SU-DHL-6 (cell line): ENCODE measurements at regions not wholly inside any gene's neighbourhood (a gene's known extent, or its start where the extent isn't known, plus 50 kb on each side); places are given as distances from the start of the nearest gene placed in this dataset.

Source experiments
- EZH2phosphoT487 ChIP-seq: fragments of 200-600 bp; sonication (generic), shearing (Covaris generic); conservative IDR thresholded peaks from 2 replicates; pipeline ENCODE4 v1.6.1; 2018; ENCODE audit warnings: mild to moderate bottlenecking, antibody characterized with exemption, low read length, moderate library complexity, mixed read lengths
- TF ChIP-seq, protein P1 (sequence below): fragments of 200-600 bp; sonication (generic); IDR thresholded peaks from one replicate; pipeline ENCODE4 v1.5.1; 2017; ENCODE audit warnings: antibody characterized with exemption, mild to moderate bottlenecking, low read length, moderate library complexity; ENCODE audit not compliant: insufficient read depth, poor library complexity, severe bottlenecking

DNA sequence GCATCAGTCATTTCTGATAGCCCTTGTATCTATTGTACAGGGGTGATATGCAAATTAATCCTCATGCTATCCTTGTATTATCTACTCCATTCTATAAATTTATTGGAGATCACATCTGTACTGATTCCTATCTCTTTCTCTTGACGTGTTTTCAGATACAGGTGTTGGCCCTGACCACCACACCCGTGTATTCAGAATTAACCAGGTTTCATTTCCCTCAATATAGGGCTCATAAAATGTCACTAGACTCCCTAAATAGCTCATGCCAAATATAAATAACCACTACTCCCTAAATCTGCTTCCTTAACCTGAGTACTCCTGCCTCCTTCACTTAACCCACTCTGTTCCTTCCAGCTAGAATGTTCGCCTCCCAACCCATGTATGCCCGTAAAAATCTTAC is 522.8 kb upstream of the KLF4 start:
- TF ChIP-seq, protein P1, sequence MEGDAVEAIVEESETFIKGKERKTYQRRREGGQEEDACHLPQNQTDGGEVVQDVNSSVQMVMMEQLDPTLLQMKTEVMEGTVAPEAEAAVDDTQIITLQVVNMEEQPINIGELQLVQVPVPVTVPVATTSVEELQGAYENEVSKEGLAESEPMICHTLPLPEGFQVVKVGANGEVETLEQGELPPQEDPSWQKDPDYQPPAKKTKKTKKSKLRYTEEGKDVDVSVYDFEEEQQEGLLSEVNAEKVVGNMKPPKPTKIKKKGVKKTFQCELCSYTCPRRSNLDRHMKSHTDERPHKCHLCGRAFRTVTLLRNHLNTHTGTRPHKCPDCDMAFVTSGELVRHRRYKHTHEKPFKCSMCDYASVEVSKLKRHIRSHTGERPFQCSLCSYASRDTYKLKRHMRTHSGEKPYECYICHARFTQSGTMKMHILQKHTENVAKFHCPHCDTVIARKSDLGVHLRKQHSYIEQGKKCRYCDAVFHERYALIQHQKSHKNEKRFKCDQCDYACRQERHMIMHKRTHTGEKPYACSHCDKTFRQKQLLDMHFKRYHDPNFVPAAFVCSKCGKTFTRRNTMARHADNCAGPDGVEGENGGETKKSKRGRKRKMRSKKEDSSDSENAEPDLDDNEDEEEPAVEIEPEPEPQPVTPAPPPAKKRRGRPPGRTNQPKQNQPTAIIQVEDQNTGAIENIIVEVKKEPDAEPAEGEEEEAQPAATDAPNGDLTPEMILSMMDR = no peak
- no peak for TF ChIP-seq EZH2phosphoT487
